H9 (cell line): ENCODE measurements at regions not wholly inside any gene's neighbourhood (a gene's known extent, or its start where the extent isn't known, plus 50 kb on each side); places are given as distances from the start of the nearest gene placed in this dataset.

Source experiments
- DNase-seq: peaks from one replicate; pipeline ENCODE4 v3.0.0-alpha.2; 2017
- H2AFZ ChIP-seq: one replicate; pipeline ENCODE4 v1.6.1; 2013; ENCODE audit warnings: mild to moderate bottlenecking, low read length, control low read depth, moderate library complexity
- H2AK5ac ChIP-seq: 2 replicates; pipeline ENCODE4 v1.6.1; 2013; ENCODE audit warnings: low read length, control low read depth, mixed read lengths; ENCODE audit not compliant: insufficient read length
- H2BK120ac ChIP-seq: one replicate; pipeline ENCODE4 v1.6.1; 2013; ENCODE audit warnings: low read depth, mild to moderate bottlenecking, low read length, control low read depth, inconsistent platforms; ENCODE audit not compliant: poor library complexity, severe bottlenecking
- H2BK12ac ChIP-seq: 2 replicates; pipeline ENCODE4 v1.6.1; 2013; ENCODE audit warnings: low read length, control low read depth, mixed read lengths, low read depth; ENCODE audit not compliant: insufficient read length
- H2BK15ac ChIP-seq: 2 replicates; pipeline ENCODE4 v1.6.1; 2013; ENCODE audit warnings: low read depth, low read length, control low read depth
- H2BK20ac ChIP-seq: one replicate; pipeline ENCODE4 v1.6.1; 2013; ENCODE audit warnings: low read depth, mild to moderate bottlenecking, low read length, control low read depth, inconsistent platforms; ENCODE audit not compliant: poor library complexity, severe bottlenecking
- H2BK5ac ChIP-seq: 2 replicates; pipeline ENCODE4 v1.6.1; 2013; ENCODE audit warnings: low read length, control low read depth, mixed read lengths; ENCODE audit not compliant: insufficient read length
- H3K14ac ChIP-seq: 2 replicates; pipeline ENCODE4 v1.6.1; 2013; ENCODE audit warnings: low read length, control low read depth; ENCODE audit not compliant: insufficient read depth
- H3K18ac ChIP-seq: 2 replicates; pipeline ENCODE4 v1.6.1; 2013; ENCODE audit warnings: low read depth, mild to moderate bottlenecking, mixed read lengths, low read length, control low read depth; ENCODE audit not compliant: insufficient read length
- H3K23ac ChIP-seq: 2 replicates; pipeline ENCODE4 v1.6.1; 2013; ENCODE audit warnings: low read length, control low read depth, mixed read lengths, low read depth; ENCODE audit not compliant: insufficient read length
- H3K23me2 ChIP-seq: 2 replicates; pipeline ENCODE4 v1.6.1; 2013; ENCODE audit warnings: low read depth, mild to moderate bottlenecking, mixed read lengths, low read length, control low read depth; ENCODE audit not compliant: insufficient read length, poor library complexity, severe bottlenecking
- H3K27ac ChIP-seq: 2 replicates; pipeline ENCODE4 v1.5.1; 2013; ENCODE audit warnings: low read length, control low read depth, mixed read lengths, low read depth; ENCODE audit not compliant: insufficient read length
- H3K27me3 ChIP-seq: 2 replicates; pipeline ENCODE4 v1.6.1; 2013; ENCODE audit warnings: low read length, control low read depth, inconsistent platforms; ENCODE audit not compliant: insufficient read depth
- H3K4ac ChIP-seq: 2 replicates; pipeline ENCODE4 v1.6.1; 2013; ENCODE audit warnings: low read depth, mild to moderate bottlenecking, control low read depth, inconsistent platforms, low read length, moderate library complexity
- H3K4me1 ChIP-seq: 2 replicates; pipeline ENCODE4 v1.6.1; 2013; ENCODE audit warnings: low read length, control low read depth, inconsistent platforms; ENCODE audit not compliant: insufficient read depth
- H3K4me2 ChIP-seq: 2 replicates; pipeline ENCODE4 v1.6.1; 2013; ENCODE audit warnings: low read length, control low read depth, mixed read lengths; ENCODE audit not compliant: insufficient read length, insufficient read depth
- H3K56ac ChIP-seq: 2 replicates; pipeline ENCODE4 v1.6.1; 2013; ENCODE audit warnings: low read depth, mild to moderate bottlenecking, mixed read lengths, low read length, control low read depth; ENCODE audit not compliant: insufficient read length
- H3K79me1 ChIP-seq: 2 replicates; pipeline ENCODE4 v1.6.1; 2013; ENCODE audit warnings: low read depth, mild to moderate bottlenecking, moderate library complexity, low read length, control low read depth, inconsistent platforms; ENCODE audit not compliant: insufficient read depth, poor library complexity, severe bottlenecking
- H3K79me2 ChIP-seq: 2 replicates; pipeline ENCODE4 v1.6.1; 2013; ENCODE audit warnings: low read length, control low read depth, inconsistent platforms; ENCODE audit not compliant: insufficient read depth
- H3K9ac ChIP-seq: 2 replicates; pipeline ENCODE4 v1.6.1; 2013; ENCODE audit warnings: low read length, control low read depth, mixed read lengths; ENCODE audit not compliant: insufficient read length; ENCODE audit errors: extremely low read depth
- H3K9me3 ChIP-seq: one replicate; pipeline ENCODE4 v1.6.1; 2013; ENCODE audit warnings: low read depth, low read length, inconsistent platforms; ENCODE audit not compliant: control insufficient read depth
- H3T11ph ChIP-seq: one replicate; pipeline ENCODE4 v1.6.1; 2013; ENCODE audit warnings: mild to moderate bottlenecking, low read length, control low read depth, inconsistent platforms
- H4K20me1 ChIP-seq: one replicate; pipeline ENCODE4 v1.6.1; 2013; ENCODE audit not compliant: control insufficient read depth, insufficient read length, insufficient read depth
- H4K5ac ChIP-seq: 2 replicates; pipeline ENCODE4 v1.6.1; 2013; ENCODE audit warnings: low read depth, mild to moderate bottlenecking, mixed read lengths, low read length, control low read depth; ENCODE audit not compliant: insufficient read length
- H4K8ac ChIP-seq: replicated peaks from 2 replicates; pipeline ENCODE4 v1.6.1; 2013; ENCODE audit warnings: low read length, control low read depth, mixed read lengths, low read depth; ENCODE audit not compliant: insufficient read length
- H4K91ac ChIP-seq: 2 replicates; pipeline ENCODE4 v1.6.1; 2013; ENCODE audit warnings: low read depth, mild to moderate bottlenecking, moderate library complexity, mixed read lengths, low read length, control low read depth; ENCODE audit not compliant: insufficient read length
- H3K27ac Mint-ChIP-seq, 3 experiments: 2 replicates in 2 of 3; 3 replicates in 1 of 3; pipeline ENCODE4 v1.8.0; 2020 to 2021; ENCODE audit warnings: mixed read lengths in 3 of 3, mild to moderate bottlenecking in 1 of 3, moderate library complexity in 1 of 3
- H3K27me3 Mint-ChIP-seq: 2 replicates; pipeline ENCODE4 v1.8.0; 2021; ENCODE audit warnings: low read depth, mild to moderate bottlenecking, moderate library complexity, mixed read lengths
- H3K36me3 Mint-ChIP-seq, 3 experiments: 2 replicates in 2 of 3; 3 replicates in 1 of 3; pipeline ENCODE4 v1.8.0; 2020 to 2021; ENCODE audit warnings: low read depth in 3 of 3, mixed read lengths in 3 of 3; ENCODE audit not compliant: insufficient read depth in 1 of 3
- H3K4me1 Mint-ChIP-seq, 2 experiments: 2 replicates each; pipeline ENCODE4 v1.8.0; 2020; ENCODE audit warnings: mixed read lengths in 2 of 2
- H3K4me3 Mint-ChIP-seq, 2 experiments: 2 replicates in 1 of 2; 3 replicates in 1 of 2; pipeline ENCODE4 v1.8.0; 2020 to 2021; ENCODE audit warnings: mild to moderate bottlenecking in 2 of 2, mixed read lengths in 2 of 2, moderate library complexity in 1 of 2
- H3K9me3 Mint-ChIP-seq, 2 experiments: 2 replicates in 1 of 2; 3 replicates in 1 of 2; pipeline ENCODE4 v1.8.0; 2020; ENCODE audit warnings: mild to moderate bottlenecking in 2 of 2, mixed read lengths in 2 of 2, moderate library complexity in 1 of 2
- CTCF ChIP-seq: fragments of 200-600 bp; sonication (generic); conservative IDR thresholded peaks from 3 replicates; pipeline ENCODE4 v1.8.0; 2021; ENCODE audit warnings: antibody characterized with exemption, mild to moderate bottlenecking
- WGBS: extraction: QIAGEN DNeasy Blood & Tissue Kit; methylation state at CpG from one replicate; pipeline ENCODE4 v1.1.7; 2013; ENCODE audit warnings: missing lambda C conversion rate, low lambda C conversion rate, mixed read lengths; ENCODE audit not compliant: insufficient read length; ENCODE audit errors: extremely low coverage; 5-methylcytosine and 5-hydroxymethylcytosine counted together

- Histone ChIP-seq H2BK12ac (no peak overlapping the region), H3K9ac (no peak overlapping the region), H4K20me1 (no peaks in the 10 kb centered on the region), H4K8ac (no peak overlapping the region), H3K23ac (no peak overlapping the region), H4K5ac (no peak overlapping the region), H3K4ac (no peak overlapping the region), H4K91ac (no peak overlapping the region), H2BK5ac (no peak overlapping the region), H3T11ph (no peak overlapping the region), H3K79me1 (no peaks in the 10 kb centered on the region), H3K27ac (no peak overlapping the region), H3K4me2 (no peak overlapping the region), H3K23me2 (no peaks in the 10 kb centered on the region), H3K14ac (no peak overlapping the region), H2BK20ac (no peak overlapping the region), H3K79me2 (no peaks in the 10 kb centered on the region), H3K4me1 (no peaks in the 10 kb centered on the region), H3K56ac (no peak overlapping the region), H2AFZ (no peak overlapping the region), H3K18ac (no peak overlapping the region), H3K27me3 (no peaks in the 10 kb centered on the region), H2AK5ac (no peak overlapping the region), H2BK120ac (no peak overlapping the region), H2BK15ac (no peak overlapping the region), H3K9me3 (no peaks in the 10 kb centered on the region)
- no peak overlapping the region for H3K4me3 Mint-ChIP-seq
- peak; percentile 30 for DNase-seq
- no peaks in the 10 kb centered on the region; the same call in none of the 2 replicates for H3K27me3 Mint-ChIP-seq
- H3K9me3 Mint-ChIP-seq: no peaks in the 10 kb centered on the region; a peak in 1 of 5 replicates
- 0 out of 4 replicates have a peak, but pooled peaks cover 2 to 3% of the 10 kb centered on the region in 2 experiments for H3K4me1 Mint-ChIP-seq
- no CpG with 5 or more reads among the region's 21 CpGs for WGBS
- H3K27ac Mint-ChIP-seq: no peak overlapping the region; a peak in 1 of 7 replicates
- no peaks in the 10 kb centered on the region for H3K36me3 Mint-ChIP-seq
- no peak for TF ChIP-seq CTCF
These were observed 810.0 kb downstream of the BRD1 start for GRCh38 chr22:49017482-49018329.
